ENCODE measurements at regions not wholly inside any gene's neighbourhood (a gene's known extent, or its start where the extent isn't known, plus 50 kb on each side); places are given as distances from the start of the nearest gene placed in this dataset.

DNA sequence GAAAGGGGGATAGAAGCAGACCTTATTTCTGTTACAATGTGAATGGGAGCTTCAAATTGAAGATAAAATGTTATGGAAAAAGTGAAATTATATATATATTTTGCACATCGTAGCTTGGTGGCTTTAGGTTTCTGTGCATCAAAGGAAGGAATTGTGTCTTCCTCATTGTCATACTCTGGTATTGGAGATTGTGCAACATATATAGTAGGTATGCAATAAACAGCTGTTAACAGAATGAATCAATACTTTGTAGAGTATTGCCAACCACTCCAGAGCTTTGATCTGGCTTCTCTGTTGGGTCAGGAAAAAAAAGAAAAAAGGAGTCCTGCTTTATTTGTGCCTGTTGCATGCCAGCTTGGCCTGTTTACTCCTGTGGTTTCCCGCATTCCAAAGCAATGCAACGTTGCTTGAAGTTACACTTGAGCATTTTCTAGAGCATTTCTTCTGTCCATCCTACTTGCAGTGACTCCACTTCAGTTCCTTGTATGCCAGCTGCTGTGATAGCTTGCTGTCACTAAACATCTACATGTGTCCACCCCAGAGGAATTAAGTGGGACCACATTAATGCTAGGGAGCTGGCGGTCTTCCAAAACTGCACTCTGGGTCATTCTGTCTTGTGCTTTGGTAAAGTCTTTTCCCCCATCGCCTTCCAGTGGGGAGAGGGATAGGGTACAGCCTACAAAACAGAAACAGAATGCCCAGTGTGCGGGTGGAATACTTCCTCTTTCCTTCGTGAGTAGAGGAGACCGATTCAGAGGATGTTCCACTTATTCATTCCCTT, 62.0 kb upstream of the MEF2C start:
- Histone ChIP-seq H3K4me1 (ENCODE audit: insufficient read depth, low read length) (peaks cover 28% of the 10 kb centered on the region), H3K4me3 (ENCODE audit: low read depth in 1 of 2, low read length in 2 of 2) (no peak overlapping the region), H3K27ac (ENCODE audit: low read depth, low read length) (no peak overlapping the region), H3K27me3 (ENCODE audit: control insufficient read depth in 1 of 2, insufficient read depth in 2 of 2, low read length in 2 of 2) (no peaks in the 10 kb centered on the region), H3K36me3 (ENCODE audit: insufficient read depth, low read length) (no peaks in the 10 kb centered on the region), H3K9ac (ENCODE audit: low read length) (no peak overlapping the region), H3K9me3 (ENCODE audit: low read length) (no peaks in the 10 kb centered on the region)

DNA sequence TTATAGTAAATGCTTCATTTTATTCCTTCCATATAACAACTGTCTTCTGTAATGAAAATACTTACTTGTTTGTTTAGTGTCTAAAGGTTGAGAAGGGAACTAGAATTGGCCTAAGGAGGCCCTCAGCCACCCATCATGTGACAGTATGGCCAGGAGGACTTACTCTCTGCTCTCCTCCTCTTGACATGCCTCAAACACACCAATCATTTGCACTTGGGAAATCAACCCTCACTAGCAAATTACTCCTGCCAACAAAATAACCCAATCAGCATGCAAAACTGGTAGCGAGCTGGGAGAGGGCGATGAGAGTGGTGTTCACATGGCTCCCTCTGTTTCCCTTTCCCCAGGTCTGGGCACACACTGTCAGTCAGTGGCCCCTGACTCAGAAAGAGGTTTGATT, 58.6 kb upstream of the MEF2C start:
- Histone ChIP-seq H3K4me3 (ENCODE audit: low read depth in 1 of 2, low read length in 2 of 2) (no peak overlapping the region), H3K4me1 (ENCODE audit: insufficient read depth, low read length) (peaks cover 19% of the 10 kb centered on the region), H3K36me3 (ENCODE audit: insufficient read depth, low read length) (no peaks in the 10 kb centered on the region), H3K27ac (ENCODE audit: low read depth, low read length) (peak overlapping the region; percentile 18), H3K27me3 (ENCODE audit: control insufficient read depth in 1 of 2, insufficient read depth in 2 of 2, low read length in 2 of 2) (no peaks in the 10 kb centered on the region), H3K9ac (ENCODE audit: low read length) (no peak overlapping the region), H3K9me3 (ENCODE audit: low read length) (no peaks in the 10 kb centered on the region)

GRCh38 chr5:88940713-88941112, 57.7 kb upstream of the MEF2C start:
- no peaks in the 10 kb centered on the region for H3K36me3 ChIP-seq (ENCODE audit: insufficient read depth, low read length)

DNA sequence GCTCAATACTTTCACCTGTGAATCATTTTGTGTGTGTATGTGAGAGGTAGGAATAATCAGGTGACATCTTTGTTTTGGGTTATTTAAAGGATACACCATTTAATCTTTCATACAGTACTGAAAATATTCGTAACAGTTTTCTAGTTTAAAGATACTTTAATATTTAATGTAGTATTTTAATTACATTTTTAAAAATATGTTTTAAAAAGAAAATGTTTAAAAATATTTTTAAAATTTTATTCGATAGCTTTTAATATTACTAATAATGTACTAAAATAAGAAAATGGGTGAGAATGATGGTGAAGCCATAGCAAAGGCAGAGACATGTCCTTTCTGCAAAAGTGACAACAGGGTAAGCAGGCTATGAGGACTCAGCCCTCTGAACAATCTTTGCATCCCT, 56.3 kb upstream of the MEF2C start:
- H3K4me3 ChIP-seq (ENCODE audit: low read depth in 1 of 2, low read length in 2 of 2), result no peak overlapping the region
- no peak overlapping the region for H3K27ac ChIP-seq (ENCODE audit: low read depth, low read length)
- no peaks in the 10 kb centered on the region for H3K27me3 ChIP-seq (ENCODE audit: control insufficient read depth in 1 of 2, insufficient read depth in 2 of 2, low read length in 2 of 2)
- H3K4me1 ChIP-seq (ENCODE audit: insufficient read depth, low read length), result peaks cover 28% of the 10 kb centered on the region
- no peaks in the 10 kb centered on the region for H3K36me3 ChIP-seq (ENCODE audit: insufficient read depth, low read length)
- H3K9me3 ChIP-seq (ENCODE audit: low read length), result no peaks in the 10 kb centered on the region
- H3K9ac ChIP-seq (ENCODE audit: low read length), result no peak overlapping the region

More at GRCh38 chr5:88940713-88941112, 57.7 kb upstream of the MEF2C start:
- peaks cover 19% of the 10 kb centered on the region for H3K4me1 ChIP-seq (ENCODE audit: insufficient read depth, low read length)
- no peak overlapping the region for H3K9ac ChIP-seq (ENCODE audit: low read length)
- H3K4me3 ChIP-seq (ENCODE audit: low read depth in 1 of 2, low read length in 2 of 2), result no peak overlapping the region
- no peaks in the 10 kb centered on the region for H3K27me3 ChIP-seq (ENCODE audit: control insufficient read depth in 1 of 2, insufficient read depth in 2 of 2, low read length in 2 of 2)
- H3K27ac ChIP-seq (ENCODE audit: low read depth, low read length), result no peak overlapping the region
- H3K9me3 ChIP-seq (ENCODE audit: low read length), result no peaks in the 10 kb centered on the region

DNA sequence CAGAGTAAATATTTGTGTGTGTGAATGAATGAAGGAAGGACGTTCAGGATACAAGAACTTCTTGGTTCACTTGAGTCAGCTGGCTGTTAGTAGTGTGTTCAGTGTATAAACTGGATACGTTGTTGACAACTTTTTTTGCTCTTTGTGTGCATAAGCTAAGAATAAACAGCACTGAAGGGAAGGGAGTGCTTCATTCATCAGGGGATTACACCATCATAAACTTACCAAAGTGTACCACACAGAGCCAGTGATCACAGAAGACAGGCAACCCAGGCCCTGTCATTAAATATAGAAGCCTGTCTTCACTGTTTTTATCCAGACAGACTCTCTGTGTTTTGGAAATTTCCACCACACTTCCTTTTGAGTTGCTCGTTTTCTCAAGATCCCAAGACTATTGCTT, 55.5 kb upstream of the MEF2C start:
- H3K9ac ChIP-seq (ENCODE audit: low read length), result no peak overlapping the region
- H3K27ac ChIP-seq (ENCODE audit: low read depth, low read length), result no peak overlapping the region
- H3K4me3 ChIP-seq (ENCODE audit: low read depth in 1 of 2, low read length in 2 of 2), result no peak overlapping the region
- H3K36me3 ChIP-seq (ENCODE audit: insufficient read depth, low read length), result no peaks in the 10 kb centered on the region
- H3K9me3 ChIP-seq (ENCODE audit: low read length), result no peaks in the 10 kb centered on the region
- H3K27me3 ChIP-seq (ENCODE audit: control insufficient read depth in 1 of 2, insufficient read depth in 2 of 2, low read length in 2 of 2), result no peaks in the 10 kb centered on the region
- peaks cover 28% of the 10 kb centered on the region for H3K4me1 ChIP-seq (ENCODE audit: insufficient read depth, low read length)

- no peak overlapping the region for H3K9ac ChIP-seq (ENCODE audit: low read length)
- H3K4me1 ChIP-seq (ENCODE audit: insufficient read depth, low read length), result peaks cover 18% of the 10 kb centered on the region
- no peak overlapping the region for H3K27ac ChIP-seq (ENCODE audit: low read depth, low read length)
- H3K27me3 ChIP-seq (ENCODE audit: control insufficient read depth in 1 of 2, insufficient read depth in 2 of 2, low read length in 2 of 2), result no peaks in the 10 kb centered on the region
- H3K36me3 ChIP-seq (ENCODE audit: insufficient read depth, low read length), result no peaks in the 10 kb centered on the region
- H3K4me3 ChIP-seq (ENCODE audit: low read depth in 1 of 2, low read length in 2 of 2), result no peak overlapping the region
- no peaks in the 10 kb centered on the region for H3K9me3 ChIP-seq (ENCODE audit: low read length)
Observed at GRCh38 chr5:88937406-88937805, 54.4 kb upstream of the MEF2C start.

- H3K36me3 ChIP-seq (ENCODE audit: insufficient read depth, low read length), result no peaks in the 10 kb centered on the region
Observed at GRCh38 chr5:88934439-88934838, 51.5 kb upstream of the MEF2C start.

More at GRCh38 chr5:88934439-88934838, 51.5 kb upstream of the MEF2C start:
- H3K4me1 ChIP-seq (ENCODE audit: insufficient read depth, low read length), result peaks cover 9% of the 10 kb centered on the region
- no peak overlapping the region for H3K4me3 ChIP-seq (ENCODE audit: low read depth in 1 of 2, low read length in 2 of 2)
- no peaks in the 10 kb centered on the region for H3K27me3 ChIP-seq (ENCODE audit: control insufficient read depth in 1 of 2, insufficient read depth in 2 of 2, low read length in 2 of 2)
- no peaks in the 10 kb centered on the region for H3K9me3 ChIP-seq (ENCODE audit: low read length)
- no peak overlapping the region for H3K27ac ChIP-seq (ENCODE audit: low read depth, low read length)
- H3K9ac ChIP-seq (ENCODE audit: low read length), result no peak overlapping the region

Measured in muscle layer of colon (tissue), 2 donors.